Ishikawa (cell line): ENCODE measurements at regions not wholly inside any gene's neighbourhood (a gene's known extent, or its start where the extent isn't known, plus 50 kb on each side); places are given as distances from the start of the nearest gene placed in this dataset.

Source experiments
- CEBPB ChIP-seq: IDR thresholded peaks from 2 replicates; pipeline ENCODE4 v1.6.1; 2012
- CREB1 ChIP-seq: IDR thresholded peaks from 2 replicates; pipeline ENCODE4 v1.6.1; 2012; ENCODE audit warnings: low read depth
- EGR1 ChIP-seq: IDR thresholded peaks from 2 replicates; pipeline ENCODE4 v1.6.1; 2012
- EP300 ChIP-seq: IDR thresholded peaks from 2 replicates; pipeline ENCODE4 v1.6.1; 2012; ENCODE audit warnings: borderline replicate concordance
- FOXM1 ChIP-seq: IDR thresholded peaks from 2 replicates; pipeline ENCODE4 v1.6.1; 2012; ENCODE audit warnings: low read depth, borderline replicate concordance
- MAX ChIP-seq: IDR thresholded peaks from 2 replicates; pipeline ENCODE4 v1.6.1; 2012
- NFIC ChIP-seq: IDR thresholded peaks from 2 replicates; pipeline ENCODE4 v1.6.1; 2012
- RAD21 ChIP-seq: IDR thresholded peaks from 2 replicates; pipeline ENCODE4 v1.6.1; 2012; ENCODE audit warnings: low read depth
- REST ChIP-seq: IDR thresholded peaks from 2 replicates; pipeline ENCODE4 v1.6.1; 2012; ENCODE audit warnings: low read depth, mild to moderate bottlenecking
- TAF1 ChIP-seq: IDR thresholded peaks from 2 replicates; pipeline ENCODE4 v1.6.1; 2012; ENCODE audit warnings: low read depth, mild to moderate bottlenecking
- TCF12 ChIP-seq: IDR thresholded peaks from 2 replicates; pipeline ENCODE4 v1.6.1; 2012; ENCODE audit warnings: low read depth
- TEAD4 ChIP-seq: IDR thresholded peaks from 2 replicates; pipeline ENCODE4 v1.6.1; 2012
- USF1 ChIP-seq: IDR thresholded peaks from 2 replicates; pipeline ENCODE4 v1.6.1; 2012
- YY1 ChIP-seq: IDR thresholded peaks from 2 replicates; pipeline ENCODE4 v1.6.1; 2012; ENCODE audit warnings: low read depth
- ZBTB7A ChIP-seq: IDR thresholded peaks from 2 replicates; pipeline ENCODE4 v1.6.1; 2012; ENCODE audit warnings: low read depth

GRCh38 chr6:14715076-14715475, 530.8 kb upstream of the JARID2 start:
- TF ChIP-seq EGR1, result no peak
- no peak for TF ChIP-seq EP300
- TF ChIP-seq RAD21, result no peak

- no peak for TF ChIP-seq TAF1
- no peak for TF ChIP-seq RAD21
- TF ChIP-seq EGR1, result no peak
- TF ChIP-seq FOXM1, result no peak
- no peak for TF ChIP-seq CEBPB
- no peak for TF ChIP-seq TEAD4
- TF ChIP-seq USF1, result no peak
- TF ChIP-seq YY1, result no peak
- no peak for TF ChIP-seq NFIC
- TF ChIP-seq EP300, result no peak
- TF ChIP-seq REST, result no peak
- TF ChIP-seq CREB1, result no peak
- no peak for TF ChIP-seq MAX
- no peak for TF ChIP-seq TCF12
- no peak for TF ChIP-seq ZBTB7A
Measured at GRCh38 chr6:14716499-14717146, 529.2 kb upstream of the JARID2 start.

GRCh38 chr6:14717307-14717706, 528.6 kb upstream of the JARID2 start:
- no peak for TF ChIP-seq EP300
- no peak for TF ChIP-seq FOXM1
- TF ChIP-seq TEAD4, result no peak
- no peak for TF ChIP-seq CREB1
- no peak for TF ChIP-seq REST
- TF ChIP-seq USF1, result no peak
- no peak for TF ChIP-seq RAD21
- no peak for TF ChIP-seq YY1
- TF ChIP-seq ZBTB7A, result no peak
- TF ChIP-seq MAX, result no peak
- TF ChIP-seq TAF1, result no peak
- no peak for TF ChIP-seq CEBPB
- TF ChIP-seq NFIC, result no peak
- TF ChIP-seq TCF12, result no peak
- no peak for TF ChIP-seq EGR1

- TF ChIP-seq NFIC (no peak), TCF12 (no peak), FOXM1 (no peak), REST (no peak), CREB1 (no peak), CEBPB (no peak), EP300 (no peak), ZBTB7A (no peak), YY1 (no peak), MAX (no peak), TEAD4 (no peak), EGR1 (no peak), RAD21 (no peak), TAF1 (no peak), USF1 (no peak)
Measured at GRCh38 chr6:14718861-14719260, 527.0 kb upstream of the JARID2 start.
